ENCODE measurements at regions not wholly inside any gene's neighbourhood (a gene's known extent, or its start where the extent isn't known, plus 50 kb on each side); places are given as distances from the start of the nearest gene placed in this dataset.

GRCh38 chr6:9159051-9159450 is 723.7 kb upstream of the SLC35B3 start:
- no peak overlapping the region for H3K27ac ChIP-seq (ENCODE audit: low read depth, low read length)
- H3K4me1 ChIP-seq (ENCODE audit: insufficient read depth, low read length) = no peaks in the 10 kb centered on the region
- H4K20me1 ChIP-seq (ENCODE audit: insufficient read depth, low read length) = no peaks in the 10 kb centered on the region
- no peaks in the 10 kb centered on the region for H3K27me3 Mint-ChIP-seq (ENCODE audit: low read depth, unreplicated experiment)
- H3K4me3 ChIP-seq (ENCODE audit: insufficient read depth, low read depth, low read length) = no peak overlapping the region
- FAIRE-seq (no peak), DNase-seq (ENCODE audit: low read depth) (no peak)
- H3K27ac Mint-ChIP-seq (ENCODE audit: unreplicated experiment) = no peak overlapping the region
- no peak overlapping the region for H2AFZ ChIP-seq (ENCODE audit: low read depth, low read length)
- peaks cover 6% of the 10 kb centered on the region for H3K9me3 Mint-ChIP-seq (ENCODE audit: unreplicated experiment)
- no peaks in the 10 kb centered on the region for H3K79me2 ChIP-seq (ENCODE audit: insufficient read depth, low read length)
- H3K4me2 ChIP-seq (ENCODE audit: low read length) = no peak overlapping the region
- no peaks in the 10 kb centered on the region for H3K4me1 Mint-ChIP-seq (ENCODE audit: low read depth, unreplicated experiment)
- no peak overlapping the region for H3K4me3 Mint-ChIP-seq (ENCODE audit: unreplicated experiment)
- H3K9ac ChIP-seq (ENCODE audit: low read length) = no peak overlapping the region
- no peaks in the 10 kb centered on the region for H3K9me3 ChIP-seq (ENCODE audit: insufficient read depth, low read depth, low read length)
- no peaks in the 10 kb centered on the region for H3K27me3 ChIP-seq (ENCODE audit: insufficient read depth, low read length)
- no peak for TF ChIP-seq EZH2 (IDR thresholded peaks at IDR 0.05; ENCODE audit: insufficient read depth, low read length)
- TF ChIP-seq, protein P1, sequence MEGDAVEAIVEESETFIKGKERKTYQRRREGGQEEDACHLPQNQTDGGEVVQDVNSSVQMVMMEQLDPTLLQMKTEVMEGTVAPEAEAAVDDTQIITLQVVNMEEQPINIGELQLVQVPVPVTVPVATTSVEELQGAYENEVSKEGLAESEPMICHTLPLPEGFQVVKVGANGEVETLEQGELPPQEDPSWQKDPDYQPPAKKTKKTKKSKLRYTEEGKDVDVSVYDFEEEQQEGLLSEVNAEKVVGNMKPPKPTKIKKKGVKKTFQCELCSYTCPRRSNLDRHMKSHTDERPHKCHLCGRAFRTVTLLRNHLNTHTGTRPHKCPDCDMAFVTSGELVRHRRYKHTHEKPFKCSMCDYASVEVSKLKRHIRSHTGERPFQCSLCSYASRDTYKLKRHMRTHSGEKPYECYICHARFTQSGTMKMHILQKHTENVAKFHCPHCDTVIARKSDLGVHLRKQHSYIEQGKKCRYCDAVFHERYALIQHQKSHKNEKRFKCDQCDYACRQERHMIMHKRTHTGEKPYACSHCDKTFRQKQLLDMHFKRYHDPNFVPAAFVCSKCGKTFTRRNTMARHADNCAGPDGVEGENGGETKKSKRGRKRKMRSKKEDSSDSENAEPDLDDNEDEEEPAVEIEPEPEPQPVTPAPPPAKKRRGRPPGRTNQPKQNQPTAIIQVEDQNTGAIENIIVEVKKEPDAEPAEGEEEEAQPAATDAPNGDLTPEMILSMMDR (IDR thresholded peaks at IDR 0.05; ENCODE audit: insufficient read depth, low read depth, low read length) = no peak
- no peaks in the 10 kb centered on the region for H3K36me3 ChIP-seq (ENCODE audit: insufficient read depth, low read length)
- H3K36me3 Mint-ChIP-seq (ENCODE audit: low read depth, unreplicated experiment) = no peaks in the 10 kb centered on the region

GRCh38 chr6:9155836-9156235 is 720.5 kb upstream of the SLC35B3 start:
- no peak overlapping the region for H3K9ac ChIP-seq (ENCODE audit: low read length)
- H4K20me1 ChIP-seq (ENCODE audit: insufficient read depth, low read length) = no peaks in the 10 kb centered on the region
- Mint-ChIP-seq H3K4me1 (ENCODE audit: low read depth, unreplicated experiment) (no peaks in the 10 kb centered on the region), H3K9me3 (ENCODE audit: unreplicated experiment) (no peaks in the 10 kb centered on the region), H3K36me3 (ENCODE audit: low read depth, unreplicated experiment) (no peaks in the 10 kb centered on the region), H3K4me3 (ENCODE audit: unreplicated experiment) (no peak overlapping the region), H3K27me3 (ENCODE audit: low read depth, unreplicated experiment) (no peaks in the 10 kb centered on the region), H3K27ac (ENCODE audit: unreplicated experiment) (no peak overlapping the region)
- no peaks in the 10 kb centered on the region for H3K4me1 ChIP-seq (ENCODE audit: insufficient read depth, low read length)
- TF ChIP-seq, protein P1 (IDR thresholded peaks at IDR 0.05; ENCODE audit: insufficient read depth, low read depth, low read length) = no peak
- H3K79me2 ChIP-seq (ENCODE audit: insufficient read depth, low read length) = no peaks in the 10 kb centered on the region
- no peak overlapping the region for H3K4me2 ChIP-seq (ENCODE audit: low read length)
- no peaks in the 10 kb centered on the region for H3K27me3 ChIP-seq (ENCODE audit: insufficient read depth, low read length)
- no peak overlapping the region for H3K4me3 ChIP-seq (ENCODE audit: insufficient read depth, low read depth, low read length)
- H3K27ac ChIP-seq (ENCODE audit: low read depth, low read length) = no peak overlapping the region
- no peaks in the 10 kb centered on the region for H3K36me3 ChIP-seq (ENCODE audit: insufficient read depth, low read length)
- DNase-seq (ENCODE audit: low read depth) (no peak), FAIRE-seq (no peak)
- no peaks in the 10 kb centered on the region for H3K9me3 ChIP-seq (ENCODE audit: insufficient read depth, low read depth, low read length)
- H2AFZ ChIP-seq (ENCODE audit: low read depth, low read length) = no peak overlapping the region

- H3K4me1 Mint-ChIP-seq (ENCODE audit: low read depth, unreplicated experiment) = peaks cover 8% of the 10 kb centered on the region
- H2AFZ ChIP-seq (ENCODE audit: low read depth, low read length) = no peak overlapping the region
- H3K4me3 ChIP-seq (ENCODE audit: insufficient read depth, low read depth, low read length) = no peak overlapping the region
- no peak overlapping the region for H3K27ac Mint-ChIP-seq (ENCODE audit: unreplicated experiment)
- no peak overlapping the region for H3K4me2 ChIP-seq (ENCODE audit: low read length)
- H3K79me2 ChIP-seq (ENCODE audit: insufficient read depth, low read length) = no peaks in the 10 kb centered on the region
- peaks cover 5% of the 10 kb centered on the region for H3K4me1 ChIP-seq (ENCODE audit: insufficient read depth, low read length)
- H3K9ac ChIP-seq (ENCODE audit: low read length) = no peak overlapping the region
- H4K20me1 ChIP-seq (ENCODE audit: insufficient read depth, low read length) = no peaks in the 10 kb centered on the region
- H3K4me3 Mint-ChIP-seq (ENCODE audit: unreplicated experiment) = no peak overlapping the region
- H3K27me3 ChIP-seq (ENCODE audit: insufficient read depth, low read length) = no peaks in the 10 kb centered on the region
- H3K36me3 Mint-ChIP-seq (ENCODE audit: low read depth, unreplicated experiment) = no peaks in the 10 kb centered on the region
- H3K27ac ChIP-seq (ENCODE audit: low read depth, low read length) = no peak overlapping the region
- no peaks in the 10 kb centered on the region for H3K36me3 ChIP-seq (ENCODE audit: insufficient read depth, low read length)
- DNase-seq (ENCODE audit: low read depth) (no peak), FAIRE-seq (no peak)
- no peaks in the 10 kb centered on the region for H3K27me3 Mint-ChIP-seq (ENCODE audit: low read depth, unreplicated experiment)
- no peaks in the 10 kb centered on the region for H3K9me3 ChIP-seq (ENCODE audit: insufficient read depth, low read depth, low read length)
- TF ChIP-seq EZH2 (IDR thresholded peaks at IDR 0.05; ENCODE audit: insufficient read depth, low read length) = no peak
- TF ChIP-seq, protein P1 (IDR thresholded peaks at IDR 0.05; ENCODE audit: insufficient read depth, low read depth, low read length) = no peak
- H3K9me3 Mint-ChIP-seq (ENCODE audit: unreplicated experiment) = peaks cover 8% of the 10 kb centered on the region
These were observed 707.8 kb upstream of the SLC35B3 start for GRCh38 chr6:9143140-9143539.
